ENCODE measurements at regions not wholly inside any gene's neighbourhood (a gene's known extent, or its start where the extent isn't known, plus 50 kb on each side); places are given as distances from the start of the nearest gene placed in this dataset.

DNA sequence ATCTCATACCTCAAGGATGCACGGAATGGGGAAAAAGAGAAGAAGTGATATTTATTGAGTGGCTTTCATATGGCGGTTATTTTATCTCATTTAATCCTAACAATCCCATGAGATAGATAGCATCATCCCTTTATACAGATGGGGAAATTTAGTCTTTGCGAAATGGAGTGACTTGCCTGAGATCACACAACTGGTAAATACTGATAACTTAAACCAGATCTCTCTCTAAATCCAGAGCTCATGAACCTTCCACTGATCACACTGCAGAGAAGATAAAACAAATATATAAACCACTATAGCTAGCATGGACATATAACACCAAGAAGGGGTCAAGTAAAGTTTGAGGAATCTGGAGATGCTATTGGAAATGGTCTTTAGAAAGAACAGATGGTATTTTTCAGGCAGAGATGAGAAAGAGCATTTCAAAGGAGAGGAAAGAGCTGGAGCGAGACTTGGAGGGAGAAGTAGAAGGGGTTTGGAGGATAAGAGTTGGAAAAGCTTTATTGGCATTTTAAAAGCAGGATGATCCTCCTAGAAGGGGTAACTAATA lies 139.8 kb upstream of the TNFAIP3 start:
- WGBS, 3 donors, result 79 to 83% (median 82%) methylated on average over 4 of the region's 4 CpGs
- no peak overlapping the region for H3K4me3 ChIP-seq
- intact Hi-C loops (cut with DNase I), result no loop called here

DNA sequence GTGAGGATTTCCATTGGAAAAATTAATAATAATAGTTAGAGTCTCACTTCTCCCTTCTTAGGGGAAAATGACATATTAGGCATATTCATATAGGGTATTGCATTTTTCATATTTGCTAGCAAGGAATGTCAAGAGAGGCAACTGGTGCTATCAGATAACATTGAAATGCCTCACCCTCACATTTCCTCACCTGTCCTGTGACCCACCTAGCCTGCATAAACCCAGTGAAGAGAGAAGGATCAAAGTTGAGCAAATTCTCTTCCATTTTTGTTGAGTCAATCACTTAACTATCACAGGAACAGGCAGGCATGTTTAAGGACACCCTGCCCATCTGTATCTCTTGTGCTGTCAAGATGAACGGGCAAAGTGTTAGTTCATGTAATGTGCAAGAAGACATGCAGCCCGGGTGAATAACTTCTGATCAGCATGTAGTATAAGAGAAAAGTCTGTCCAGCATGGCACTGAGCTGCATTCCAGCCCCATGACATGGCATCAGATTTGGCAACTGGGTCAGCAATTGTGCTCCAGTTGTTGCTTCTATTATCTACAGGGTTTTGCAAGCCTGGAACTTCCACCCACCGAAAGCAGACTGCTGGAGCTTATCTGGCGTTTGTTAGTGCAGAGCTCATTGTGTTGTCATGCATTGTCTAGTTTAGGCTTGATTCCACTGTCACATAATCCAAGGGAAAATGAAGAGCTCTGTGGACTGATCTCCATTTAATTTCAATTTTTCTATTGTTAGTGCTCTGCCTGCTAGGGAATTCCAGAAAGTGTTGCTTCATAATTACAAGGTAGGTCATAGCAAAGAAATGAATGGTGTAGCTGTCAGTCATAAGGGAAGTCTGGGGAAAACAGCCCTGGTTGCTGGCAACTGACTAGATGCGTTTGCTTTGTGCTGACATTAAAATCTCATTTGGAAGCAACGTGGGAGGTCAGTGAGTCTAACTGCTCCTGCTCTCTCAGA lies 138.4 kb upstream of the TNFAIP3 start:
- ATAC-seq (peak; percentile 89 to 96 (median 92)), DNase-seq (peak; percentile 46 to 57)
- H3K36me3 ChIP-seq (ENCODE audit: insufficient read depth in 1 of 2, low read depth in 1 of 2), result no peaks in the 10 kb centered on the region
- 22 to 29% (median 22%) methylated on average over 6 of the region's 6 CpGs for WGBS, 3 donors
- H3K27ac ChIP-seq, result peak overlapping the region; percentile 62
- no peak overlapping the region for H3K4me3 ChIP-seq
- intact Hi-C loops (cut with DNase I), result no loop called here
- H3K9me3 ChIP-seq, result no peaks in the 10 kb centered on the region
- TF ChIP-seq, protein P1, sequence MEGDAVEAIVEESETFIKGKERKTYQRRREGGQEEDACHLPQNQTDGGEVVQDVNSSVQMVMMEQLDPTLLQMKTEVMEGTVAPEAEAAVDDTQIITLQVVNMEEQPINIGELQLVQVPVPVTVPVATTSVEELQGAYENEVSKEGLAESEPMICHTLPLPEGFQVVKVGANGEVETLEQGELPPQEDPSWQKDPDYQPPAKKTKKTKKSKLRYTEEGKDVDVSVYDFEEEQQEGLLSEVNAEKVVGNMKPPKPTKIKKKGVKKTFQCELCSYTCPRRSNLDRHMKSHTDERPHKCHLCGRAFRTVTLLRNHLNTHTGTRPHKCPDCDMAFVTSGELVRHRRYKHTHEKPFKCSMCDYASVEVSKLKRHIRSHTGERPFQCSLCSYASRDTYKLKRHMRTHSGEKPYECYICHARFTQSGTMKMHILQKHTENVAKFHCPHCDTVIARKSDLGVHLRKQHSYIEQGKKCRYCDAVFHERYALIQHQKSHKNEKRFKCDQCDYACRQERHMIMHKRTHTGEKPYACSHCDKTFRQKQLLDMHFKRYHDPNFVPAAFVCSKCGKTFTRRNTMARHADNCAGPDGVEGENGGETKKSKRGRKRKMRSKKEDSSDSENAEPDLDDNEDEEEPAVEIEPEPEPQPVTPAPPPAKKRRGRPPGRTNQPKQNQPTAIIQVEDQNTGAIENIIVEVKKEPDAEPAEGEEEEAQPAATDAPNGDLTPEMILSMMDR (IDR thresholded peaks at IDR 0.05), result no peak
- H3K27me3 ChIP-seq (ENCODE audit: insufficient read depth in 3 of 3, low read length in 2 of 3), result no peaks in the 10 kb centered on the region
- no peaks in the 10 kb centered on the region for H3K4me1 ChIP-seq

More for the DNA sequence above, 139.8 kb upstream of the TNFAIP3 start:
- no peaks in the 10 kb centered on the region for H3K4me1 ChIP-seq
- no peak for ATAC-seq
- no peak for DNase-seq
- no peaks in the 10 kb centered on the region for H3K9me3 ChIP-seq
- H3K27ac ChIP-seq, result no peak overlapping the region
- H3K27me3 ChIP-seq (ENCODE audit: insufficient read depth in 3 of 3, low read length in 2 of 3), result no peaks in the 10 kb centered on the region
- TF ChIP-seq, protein P1 (IDR thresholded peaks at IDR 0.05), result no peak
- no peaks in the 10 kb centered on the region for H3K36me3 ChIP-seq (ENCODE audit: insufficient read depth in 1 of 2, low read depth in 1 of 2)

DNA sequence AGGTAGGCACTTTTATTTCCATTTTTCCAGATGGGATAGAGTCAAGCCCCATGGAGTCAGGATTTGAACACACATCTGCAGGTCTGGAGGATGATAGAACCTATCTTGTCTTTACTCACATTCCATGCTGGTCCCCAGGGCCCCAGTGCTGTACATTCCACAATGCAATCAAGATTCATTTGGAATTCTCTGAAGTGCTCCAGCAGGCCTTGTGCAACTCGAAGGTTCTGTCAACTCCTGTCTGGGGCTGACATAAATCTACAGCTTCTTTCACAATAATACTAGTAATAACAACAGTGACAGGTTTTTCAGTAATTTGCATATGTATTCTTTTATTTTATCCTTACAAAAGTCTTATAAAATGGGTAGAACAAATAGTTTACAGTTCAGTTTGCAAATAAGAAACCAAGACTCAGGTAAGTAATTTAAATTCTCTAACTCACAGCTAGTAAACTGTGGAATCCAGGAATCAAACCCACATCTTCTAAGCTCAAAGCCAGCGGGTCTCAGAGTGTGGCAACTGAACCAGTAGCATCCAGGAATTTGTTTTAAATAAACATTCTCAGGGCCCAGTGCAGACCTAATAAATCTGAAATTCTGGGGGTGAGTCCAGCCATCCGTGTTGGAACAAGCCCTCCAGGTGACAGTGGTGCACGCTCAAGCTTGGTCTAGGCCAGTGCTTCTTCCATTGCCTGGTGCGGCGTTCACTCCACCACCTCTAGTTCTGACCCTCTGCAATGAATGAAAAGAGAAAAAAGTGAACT lies 137.0 kb upstream of the TNFAIP3 start:
- Histone ChIP-seq H3K4me3 (no peak overlapping the region), H3K27ac (peak overlapping the region; percentile 62), H3K4me1 (no peaks in the 10 kb centered on the region), H3K36me3 (ENCODE audit: insufficient read depth in 1 of 2, low read depth in 1 of 2) (no peaks in the 10 kb centered on the region), H3K9me3 (no peaks in the 10 kb centered on the region), H3K27me3 (ENCODE audit: insufficient read depth in 3 of 3, low read length in 2 of 3) (no peaks in the 10 kb centered on the region)
- no peak for DNase-seq
- intact Hi-C loops (cut with DNase I), result no loop called here
- ATAC-seq, result peak in 1 of 4 donors; percentile 38
- 87 to 90% (median 88%) methylated on average over 6 of the region's 6 CpGs for WGBS, 3 donors
- TF ChIP-seq, protein P1 (IDR thresholded peaks at IDR 0.05), result no peak

DNA sequence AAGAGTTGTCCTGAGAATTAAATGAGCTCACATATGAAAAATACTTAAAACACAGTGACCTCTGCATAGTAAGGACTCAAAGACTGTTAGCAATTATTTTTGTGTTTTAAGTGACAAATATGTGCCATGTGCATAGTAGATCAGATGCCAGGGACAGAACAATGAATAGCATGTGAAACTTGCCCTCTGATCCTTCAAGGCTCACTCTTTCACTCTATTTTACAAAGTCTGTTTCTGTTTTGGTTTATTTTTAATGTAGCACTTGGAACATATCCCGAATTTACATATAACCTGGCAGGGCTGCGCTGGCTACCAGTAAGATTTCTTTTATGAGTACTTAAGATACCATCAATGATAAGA lies 135.5 kb upstream of the TNFAIP3 start:
- Histone ChIP-seq H3K36me3 (ENCODE audit: insufficient read depth in 1 of 2, low read depth in 1 of 2) (no peaks in the 10 kb centered on the region), H3K27me3 (ENCODE audit: insufficient read depth in 3 of 3, low read length in 2 of 3) (no peaks in the 10 kb centered on the region), H3K4me3 (no peak overlapping the region), H3K27ac (no peak overlapping the region), H3K4me1 (no peaks in the 10 kb centered on the region), H3K9me3 (no peaks in the 10 kb centered on the region)
- WGBS, 3 donors, result 86 to 94% (median 88%) methylated on average over 2 of the region's 2 CpGs
- TF ChIP-seq, protein P1 (IDR thresholded peaks at IDR 0.05), result no peak
- intact Hi-C loops (cut with DNase I), result no loop called here
- ATAC-seq, result no peak
- DNase-seq, result no peak

All from psoas muscle (tissue), 7 donors.